Fibroblast of gingiva (primary cell): ENCODE measurements at regions not wholly inside any gene's neighbourhood (a gene's known extent, or its start where the extent isn't known, plus 50 kb on each side); places are given as distances from the start of the nearest gene placed in this dataset.

Source experiments
- DNase-seq: peaks from one replicate; pipeline ENCODE4 v3.0.0-alpha.2; 2011; ENCODE audit warnings: low read depth

- peak; percentile 43 for DNase-seq
These were observed 186.4 kb downstream of the KIF20B start for GRCh38 chr10:89887830-89888229.

- DNase-seq: no peak
These were observed 187.1 kb downstream of the KIF20B start for GRCh38 chr10:89888321-89889070.

DNA sequence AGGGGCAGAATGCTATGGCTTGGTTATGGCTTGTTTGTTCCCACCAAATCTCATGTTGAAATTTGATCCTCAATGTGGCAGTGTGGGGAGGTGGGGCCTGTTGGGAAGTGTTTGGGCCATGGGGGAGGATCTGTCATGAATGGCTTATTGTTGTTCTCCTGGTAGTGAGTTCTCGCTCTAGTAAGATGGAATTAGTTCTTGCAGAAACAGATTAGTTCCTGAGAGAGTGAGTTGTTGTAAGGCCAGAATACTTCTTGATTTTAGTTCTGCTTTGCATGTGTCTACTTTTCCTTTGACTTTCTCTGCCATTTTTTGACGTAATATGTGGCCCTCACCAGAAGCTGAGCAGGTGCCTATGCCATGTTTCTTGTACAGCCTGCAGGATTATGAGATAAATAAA is 188.2 kb downstream of the KIF20B start:
- no peak for DNase-seq

DNA sequence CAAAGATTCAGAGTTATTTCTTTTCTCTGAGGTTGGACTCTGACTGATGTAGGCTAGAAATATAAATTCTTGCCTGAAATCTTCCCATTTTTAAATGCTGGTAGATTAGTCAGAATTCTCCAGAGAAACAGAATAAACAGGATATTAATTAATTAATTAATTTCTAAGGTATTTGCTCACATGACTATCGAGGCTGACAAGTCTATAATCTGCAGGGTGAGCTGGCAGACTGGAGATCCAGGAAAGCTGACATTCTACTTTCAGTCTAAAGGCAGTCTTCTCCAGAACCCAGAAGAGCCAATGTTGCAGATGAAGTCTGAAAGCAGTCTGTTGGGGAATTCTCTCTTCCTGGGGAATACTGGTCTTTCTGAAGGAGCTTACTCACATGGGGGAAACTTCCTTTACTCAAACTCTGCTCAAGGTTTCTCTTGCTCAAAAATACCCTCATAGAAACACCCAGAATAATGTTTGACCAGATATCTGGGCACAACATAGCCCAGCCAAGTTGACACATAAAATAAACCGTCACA is 189.7 kb downstream of the KIF20B start:
- no peak for DNase-seq

DNA sequence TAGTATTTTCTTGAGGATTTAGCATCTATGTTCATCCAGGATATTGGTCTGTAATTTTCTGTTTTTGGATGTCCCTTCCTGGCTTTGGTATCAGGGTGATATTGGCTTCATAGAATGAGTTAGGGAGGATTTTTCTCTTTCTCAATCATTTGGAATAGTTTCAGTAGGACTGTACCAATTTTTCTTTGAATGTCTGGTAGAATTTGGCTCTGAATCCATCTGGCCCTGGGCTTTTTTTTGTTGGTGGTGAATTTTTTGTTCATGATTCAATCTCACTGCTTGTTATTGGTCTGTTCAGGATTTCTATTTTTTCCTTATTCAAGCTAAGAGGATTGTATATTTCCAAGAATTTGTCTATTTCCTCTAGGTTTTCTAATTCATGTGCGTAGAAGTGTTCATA is 192.7 kb downstream of the KIF20B start:
- no peak for DNase-seq

GRCh38 chr10:89900554-89900953 is 199.2 kb downstream of the KIF20B start:
- DNase-seq: no peak

GRCh38 chr10:89901895-89902294 is 200.5 kb downstream of the KIF20B start:
- no peak for DNase-seq

GRCh38 chr10:89904755-89905154 is 203.4 kb downstream of the KIF20B start:
- no peak for DNase-seq

DNA sequence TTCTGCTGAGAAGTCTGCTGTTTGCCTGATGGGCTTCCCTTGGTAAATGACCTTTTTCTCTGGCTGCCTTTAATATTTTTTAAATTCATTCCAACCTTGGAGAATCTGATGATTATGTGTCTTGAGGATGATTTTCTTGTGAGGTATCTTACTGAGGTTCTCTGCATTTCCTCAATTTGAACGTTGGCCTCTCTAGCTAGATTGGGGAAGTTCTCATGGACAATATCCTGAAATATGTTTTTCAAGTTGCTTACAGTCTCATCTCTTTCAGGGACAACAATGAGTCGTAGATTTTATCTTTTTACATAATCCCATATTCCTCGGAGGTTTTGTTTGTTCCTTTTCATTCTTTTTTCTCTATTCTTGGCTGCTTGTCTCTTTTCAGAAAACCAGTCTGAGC is 208.4 kb downstream of the KIF20B start:
- DNase-seq: no peak

GRCh38 chr10:89915021-89915420 is 213.6 kb downstream of the KIF20B start:
- no peak for DNase-seq

GRCh38 chr10:89915968-89916367 is 214.6 kb downstream of the KIF20B start:
- no peak for DNase-seq

DNA sequence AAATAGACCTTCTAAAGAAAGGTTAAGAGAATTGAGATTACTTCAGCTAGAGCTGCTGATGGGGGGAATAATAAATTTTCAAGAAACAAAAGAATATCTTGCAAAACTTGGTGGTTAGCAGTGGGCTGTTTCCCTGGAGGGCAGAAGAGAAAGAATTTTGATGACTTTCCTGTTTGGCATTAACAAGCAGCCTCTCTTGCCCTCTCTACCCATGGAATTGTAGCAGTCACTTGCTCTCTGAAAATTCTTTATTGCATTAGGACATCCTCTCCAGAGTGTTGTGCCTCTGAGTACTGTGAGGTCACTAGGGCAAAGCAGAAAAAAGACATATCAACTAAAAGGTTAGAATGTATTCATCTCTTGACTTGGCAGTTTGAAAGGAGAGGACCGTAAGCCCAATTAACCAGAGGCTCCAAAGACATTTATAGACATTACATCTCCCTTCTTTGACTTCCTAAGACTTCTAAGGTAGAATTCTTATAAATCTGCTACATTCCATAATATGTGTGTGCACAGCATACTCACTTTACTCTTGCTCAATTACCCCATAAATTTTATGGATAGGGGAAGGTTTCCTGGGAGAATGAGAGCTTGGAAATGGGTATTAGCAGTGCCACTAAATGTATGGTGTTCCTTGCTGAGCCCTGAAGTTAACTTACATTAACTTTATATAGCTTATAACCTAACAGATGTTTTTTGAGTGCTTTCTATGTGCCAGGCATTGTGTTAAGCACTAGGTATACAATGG is 215.3 kb downstream of the KIF20B start:
- no peak for DNase-seq

DNA sequence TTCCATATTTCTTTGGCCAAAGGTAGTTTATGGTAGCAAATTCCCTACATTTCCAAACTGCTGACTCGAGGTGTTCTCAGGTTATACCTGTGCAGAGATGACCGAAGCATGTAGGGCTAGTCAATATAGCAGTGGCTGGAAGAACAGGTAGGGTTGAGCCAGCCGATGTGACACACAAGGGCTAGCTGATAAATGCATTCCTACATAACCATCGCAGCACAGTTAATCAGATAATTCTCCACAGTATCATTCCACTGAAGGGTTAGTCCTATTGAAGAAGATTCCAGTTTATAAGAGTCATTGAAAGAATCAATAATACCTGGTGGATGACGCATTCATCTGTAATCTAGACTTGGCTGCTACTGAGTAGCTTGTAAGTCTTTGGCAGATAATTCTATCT is 220.0 kb downstream of the KIF20B start:
- DNase-seq: no peak

GRCh38 chr10:89923661-89924060 is 222.3 kb downstream of the KIF20B start:
- no peak for DNase-seq

DNA sequence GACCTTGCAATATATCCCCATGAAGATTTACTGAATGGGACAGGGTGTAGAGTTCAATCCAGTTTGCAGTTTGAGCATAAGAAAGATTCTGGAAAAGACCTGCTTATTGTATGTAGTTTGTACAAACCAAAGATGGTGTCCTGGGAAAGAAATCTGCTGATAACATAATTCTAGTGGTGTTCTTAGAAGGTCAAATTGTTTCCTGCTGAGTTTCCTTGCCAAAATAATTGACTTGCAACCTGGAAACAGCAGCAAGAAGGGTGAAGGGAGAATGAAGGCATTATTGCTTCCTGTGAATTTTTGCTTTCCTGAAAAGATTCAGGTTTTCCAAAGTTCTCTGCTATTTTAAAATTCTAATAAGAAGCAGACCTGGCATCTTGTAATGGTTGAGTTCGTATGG is 222.9 kb downstream of the KIF20B start:
- DNase-seq: no peak

DNA sequence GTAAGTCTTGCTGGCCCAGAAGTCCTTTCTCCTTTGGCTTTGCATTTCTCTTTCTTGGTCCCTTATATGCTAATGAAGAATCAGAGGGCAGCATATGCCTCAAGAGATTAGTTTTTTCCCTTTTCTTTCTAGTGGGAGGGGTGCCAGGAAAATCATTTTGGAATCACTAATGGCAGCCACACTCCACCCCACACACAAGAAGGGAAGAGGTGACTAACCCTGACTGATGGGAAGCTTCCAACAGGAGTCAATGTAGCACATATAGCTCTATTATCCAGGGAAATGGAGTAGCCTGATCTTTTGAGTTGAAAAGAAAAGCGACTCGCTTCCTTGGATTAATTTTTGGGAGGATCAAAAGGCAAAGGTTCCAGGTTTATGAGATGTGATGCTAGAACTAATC is 225.3 kb downstream of the KIF20B start:
- no peak for DNase-seq

GRCh38 chr10:89929282-89930026 is 228.1 kb downstream of the KIF20B start:
- no peak for DNase-seq

- DNase-seq: no peak
These were observed 236.1 kb downstream of the KIF20B start for GRCh38 chr10:89937494-89937893.

DNA sequence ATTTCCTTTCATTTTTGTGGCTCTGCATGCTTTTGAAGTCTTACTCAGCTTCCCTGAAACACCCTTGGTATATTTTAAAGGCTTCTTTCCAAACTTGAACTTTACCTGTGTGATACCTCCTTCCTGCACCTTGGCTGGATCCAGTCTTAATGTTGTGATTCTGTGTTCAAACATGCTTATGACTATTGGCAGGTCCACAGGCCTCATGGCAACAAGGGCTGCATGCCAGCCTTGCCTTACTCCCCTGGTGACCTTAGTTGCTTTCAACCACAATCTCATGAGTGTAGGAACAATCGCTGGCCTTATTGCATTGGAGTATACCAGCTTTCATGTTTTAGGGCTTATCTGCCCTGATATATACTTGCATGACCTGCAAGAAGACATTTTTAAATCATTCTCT is 238.7 kb downstream of the KIF20B start:
- DNase-seq: no peak

DNA sequence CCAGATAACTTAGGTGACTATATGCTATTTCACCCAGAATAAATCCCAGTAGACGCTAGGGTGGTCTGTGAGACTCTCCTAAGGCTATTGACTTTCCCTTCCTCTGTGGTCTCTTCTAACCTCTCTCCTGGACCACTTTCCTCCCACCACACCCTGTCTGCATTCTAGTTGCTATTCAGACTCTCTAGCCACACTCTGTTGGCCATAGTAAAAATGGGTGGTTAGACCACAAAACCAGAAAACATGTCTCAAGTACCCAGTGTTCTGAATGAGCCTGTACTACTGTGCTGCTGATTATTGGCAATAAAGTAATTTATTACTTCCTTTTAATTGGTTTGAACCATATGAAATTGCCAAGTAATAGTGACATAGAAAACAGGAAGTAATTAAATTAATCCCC is 240.8 kb downstream of the KIF20B start:
- DNase-seq: no peak

DNA sequence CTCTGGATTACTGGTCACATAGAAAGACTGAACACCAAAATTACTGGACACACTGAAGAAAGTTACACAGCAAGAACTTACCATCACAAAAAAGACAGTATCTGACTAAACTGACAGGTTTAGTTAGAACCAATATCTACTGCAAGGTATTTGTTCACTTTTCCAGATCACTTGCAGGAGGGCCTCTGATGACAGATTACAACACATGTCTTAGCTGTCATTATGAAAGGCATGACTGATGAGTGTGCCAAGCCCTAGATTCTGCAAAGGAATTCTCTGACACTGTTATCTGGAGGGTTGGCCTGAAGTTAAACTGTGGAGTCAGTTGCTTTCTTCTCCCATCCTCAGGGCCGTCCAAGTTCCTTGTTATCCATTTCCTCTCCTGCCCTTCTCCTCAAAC is 242.7 kb downstream of the KIF20B start:
- DNase-seq: no peak

DNA sequence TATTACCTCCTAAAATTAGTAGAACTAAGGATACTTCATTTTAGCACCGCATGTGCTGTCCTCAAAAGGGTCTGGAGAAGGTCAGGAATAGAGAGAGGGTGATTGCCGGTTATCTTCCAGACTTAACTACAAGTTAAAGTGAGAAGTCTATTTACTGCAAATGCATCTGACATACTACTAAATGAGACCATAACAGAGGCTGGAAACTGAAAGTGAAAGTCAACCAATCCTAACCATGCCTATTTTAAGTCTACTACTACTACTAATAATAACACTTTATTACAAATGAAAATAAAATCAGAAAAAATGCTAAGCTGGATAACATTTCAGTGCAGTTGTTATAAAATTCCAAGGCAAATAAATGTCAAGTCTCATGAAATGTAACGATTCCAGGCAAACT is 244.7 kb downstream of the KIF20B start:
- no peak for DNase-seq

- DNase-seq: no peak
These were observed 248.1 kb downstream of the KIF20B start for GRCh38 chr10:89949496-89949895.
